ENCODE measurements at regions not wholly inside any gene's neighbourhood (a gene's known extent, or its start where the extent isn't known, plus 50 kb on each side); places are given as distances from the start of the nearest gene placed in this dataset.

DNA sequence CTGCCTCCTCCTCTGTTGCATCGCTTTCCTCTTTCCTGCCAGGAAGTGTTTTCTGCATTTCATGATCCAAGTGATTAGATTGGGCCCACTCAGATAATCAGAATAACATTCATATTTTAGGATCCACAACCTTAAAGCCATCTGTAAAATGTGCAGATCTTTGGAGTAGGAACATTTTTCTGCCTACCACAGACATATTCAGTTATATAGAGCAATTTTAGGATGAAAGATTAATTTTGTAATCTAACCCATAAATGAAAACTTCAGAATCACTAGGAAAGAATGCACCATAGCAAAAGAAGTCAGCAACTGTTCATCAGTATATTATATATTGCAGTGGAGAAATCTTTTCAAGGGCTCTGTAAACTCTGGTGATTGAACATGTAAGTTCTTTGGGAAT, 659.9 kb upstream of the LUZP2 start:
- Mint-ChIP-seq H3K27me3 (no peaks in the 10 kb centered on the region), H3K27ac (no peak overlapping the region), H3K4me1 (ENCODE audit: low read depth) (no peaks in the 10 kb centered on the region), H3K4me3 (ENCODE audit: low read depth) (no peak overlapping the region), H3K9me3 (ENCODE audit: low read depth) (no peaks in the 10 kb centered on the region), H3K36me3 (ENCODE audit: insufficient read depth) (no peaks in the 10 kb centered on the region)
- DNase-seq (ENCODE audit: low spot score, unreplicated experiment) = no peak
- TF ChIP-seq, protein P1, sequence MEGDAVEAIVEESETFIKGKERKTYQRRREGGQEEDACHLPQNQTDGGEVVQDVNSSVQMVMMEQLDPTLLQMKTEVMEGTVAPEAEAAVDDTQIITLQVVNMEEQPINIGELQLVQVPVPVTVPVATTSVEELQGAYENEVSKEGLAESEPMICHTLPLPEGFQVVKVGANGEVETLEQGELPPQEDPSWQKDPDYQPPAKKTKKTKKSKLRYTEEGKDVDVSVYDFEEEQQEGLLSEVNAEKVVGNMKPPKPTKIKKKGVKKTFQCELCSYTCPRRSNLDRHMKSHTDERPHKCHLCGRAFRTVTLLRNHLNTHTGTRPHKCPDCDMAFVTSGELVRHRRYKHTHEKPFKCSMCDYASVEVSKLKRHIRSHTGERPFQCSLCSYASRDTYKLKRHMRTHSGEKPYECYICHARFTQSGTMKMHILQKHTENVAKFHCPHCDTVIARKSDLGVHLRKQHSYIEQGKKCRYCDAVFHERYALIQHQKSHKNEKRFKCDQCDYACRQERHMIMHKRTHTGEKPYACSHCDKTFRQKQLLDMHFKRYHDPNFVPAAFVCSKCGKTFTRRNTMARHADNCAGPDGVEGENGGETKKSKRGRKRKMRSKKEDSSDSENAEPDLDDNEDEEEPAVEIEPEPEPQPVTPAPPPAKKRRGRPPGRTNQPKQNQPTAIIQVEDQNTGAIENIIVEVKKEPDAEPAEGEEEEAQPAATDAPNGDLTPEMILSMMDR (IDR thresholded peaks at IDR 0.05; ENCODE audit: unreplicated experiment) = no peak

DNA sequence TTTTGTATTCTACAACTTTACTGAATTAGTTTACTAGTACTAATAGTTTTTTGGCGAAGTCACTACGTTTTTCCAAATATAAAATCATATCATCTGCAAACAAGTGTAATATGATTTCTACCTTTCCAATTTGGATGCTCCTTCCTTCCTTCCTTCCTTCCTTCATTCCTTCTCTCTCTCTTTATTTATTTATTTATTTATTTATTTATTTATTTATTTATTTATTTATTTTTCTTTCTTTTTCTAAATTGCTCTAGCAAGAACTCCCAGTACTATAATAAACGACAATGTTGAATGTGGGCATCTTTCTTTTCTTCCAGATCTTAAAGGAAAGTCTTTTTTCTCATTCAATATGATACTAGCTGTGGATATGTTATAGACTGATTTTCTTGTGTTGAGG, 656.0 kb upstream of the LUZP2 start:
- no peak for DNase-seq (ENCODE audit: low spot score, unreplicated experiment)
- Mint-ChIP-seq H3K4me1 (ENCODE audit: low read depth) (no peaks in the 10 kb centered on the region), H3K4me3 (ENCODE audit: low read depth) (no peak overlapping the region), H3K27me3 (no peaks in the 10 kb centered on the region), H3K36me3 (ENCODE audit: insufficient read depth) (no peaks in the 10 kb centered on the region), H3K27ac (no peak overlapping the region), H3K9me3 (ENCODE audit: low read depth) (peaks cover 3% of the 10 kb centered on the region)
- TF ChIP-seq, protein P1 (IDR thresholded peaks at IDR 0.05; ENCODE audit: unreplicated experiment) = no peak

DNA sequence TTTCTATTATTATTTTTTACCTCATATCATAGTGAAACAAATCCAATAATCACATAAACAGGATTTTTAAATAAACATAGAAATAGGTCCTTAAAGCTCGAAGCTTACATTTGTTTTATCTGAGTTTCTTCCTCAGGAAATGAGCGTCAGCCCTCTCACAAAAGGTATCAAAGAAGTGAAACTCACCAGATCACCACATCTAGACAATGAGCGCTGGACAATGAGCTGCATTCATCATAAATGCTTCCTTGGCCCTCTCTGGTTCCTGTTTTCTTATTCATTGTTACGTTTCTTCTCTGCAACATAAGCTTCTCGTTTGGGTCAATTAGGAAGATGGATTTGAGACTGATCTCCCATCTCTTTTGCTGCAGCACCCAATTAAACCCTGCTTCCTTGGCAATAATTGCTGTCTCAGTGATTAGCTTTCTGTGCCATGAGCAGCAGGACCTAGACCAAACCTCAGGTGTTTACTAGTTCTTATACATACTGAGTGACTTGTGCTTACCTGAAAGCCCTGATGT, 649.9 kb upstream of the LUZP2 start:
- H3K4me3 Mint-ChIP-seq (ENCODE audit: low read depth) = no peak overlapping the region
- no peaks in the 10 kb centered on the region for H3K36me3 Mint-ChIP-seq (ENCODE audit: insufficient read depth)
- no peak overlapping the region for H3K27ac Mint-ChIP-seq
- H3K27me3 Mint-ChIP-seq = no peaks in the 10 kb centered on the region
- H3K4me1 Mint-ChIP-seq (ENCODE audit: low read depth) = no peaks in the 10 kb centered on the region
- TF ChIP-seq, protein P1 (IDR thresholded peaks at IDR 0.05; ENCODE audit: unreplicated experiment) = no peak
- no peak for DNase-seq (ENCODE audit: low spot score, unreplicated experiment)
- peaks cover 3% of the 10 kb centered on the region for H3K9me3 Mint-ChIP-seq (ENCODE audit: low read depth)

DNA sequence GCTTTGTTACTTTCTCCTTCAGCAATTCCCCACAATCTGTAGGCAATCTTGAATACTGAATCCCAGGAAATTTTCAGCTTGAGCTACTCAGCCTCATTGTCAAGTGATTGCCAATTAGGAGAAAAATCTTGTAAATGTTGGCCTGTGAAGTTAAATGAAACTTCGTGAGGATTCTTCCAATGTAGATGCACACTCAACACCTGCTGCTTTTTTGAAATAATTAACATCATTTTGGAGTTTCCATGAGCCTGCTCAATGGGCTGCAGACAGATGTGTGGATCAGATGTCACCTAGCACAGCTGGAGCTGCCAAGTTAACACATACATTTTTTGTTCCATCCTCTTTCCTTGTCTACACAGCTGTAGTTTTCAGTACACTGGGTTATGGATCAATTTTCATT, 645.6 kb upstream of the LUZP2 start:
- TF ChIP-seq, protein P1 (IDR thresholded peaks at IDR 0.05; ENCODE audit: unreplicated experiment) = no peak
- Mint-ChIP-seq H3K4me1 (ENCODE audit: low read depth) (no peaks in the 10 kb centered on the region), H3K36me3 (ENCODE audit: insufficient read depth) (no peaks in the 10 kb centered on the region), H3K27ac (no peak overlapping the region), H3K27me3 (no peaks in the 10 kb centered on the region), H3K9me3 (ENCODE audit: low read depth) (no peaks in the 10 kb centered on the region), H3K4me3 (ENCODE audit: low read depth) (no peak overlapping the region)
- DNase-seq (ENCODE audit: low spot score, unreplicated experiment) = no peak

DNA sequence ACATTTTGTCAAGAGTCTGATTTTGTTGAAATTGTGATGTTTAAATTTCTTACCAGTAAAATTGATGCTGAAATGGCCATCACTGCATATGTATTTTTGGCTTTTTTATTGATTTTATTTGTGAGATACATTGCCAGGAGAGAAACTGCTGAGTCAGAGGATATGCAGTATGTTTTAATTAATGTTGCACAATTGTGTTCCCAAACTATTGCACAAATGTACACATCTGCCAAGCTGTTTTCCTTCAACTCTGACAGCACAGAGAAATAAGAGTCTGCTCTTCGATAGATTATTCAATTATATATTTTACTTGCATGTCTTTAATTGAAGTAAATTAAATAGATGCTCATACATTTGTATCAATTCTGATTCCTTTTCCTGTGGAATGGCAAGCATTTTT, 640.2 kb upstream of the LUZP2 start:
- H3K4me3 Mint-ChIP-seq (ENCODE audit: low read depth) = no peak overlapping the region
- no peaks in the 10 kb centered on the region for H3K27me3 Mint-ChIP-seq
- no peaks in the 10 kb centered on the region for H3K36me3 Mint-ChIP-seq (ENCODE audit: insufficient read depth)
- no peaks in the 10 kb centered on the region for H3K4me1 Mint-ChIP-seq (ENCODE audit: low read depth)
- DNase-seq (ENCODE audit: low spot score, unreplicated experiment) = no peak
- H3K9me3 Mint-ChIP-seq (ENCODE audit: low read depth) = peaks cover 5% of the 10 kb centered on the region
- TF ChIP-seq, protein P1 (IDR thresholded peaks at IDR 0.05; ENCODE audit: unreplicated experiment) = no peak
- H3K27ac Mint-ChIP-seq = no peak overlapping the region

Data from progenitor cell of endocrine pancreas (in vitro differentiated cells).